ENCODE measurements at regions not wholly inside any gene's neighbourhood (a gene's known extent, or its start where the extent isn't known, plus 50 kb on each side); places are given as distances from the start of the nearest gene placed in this dataset.

DNA sequence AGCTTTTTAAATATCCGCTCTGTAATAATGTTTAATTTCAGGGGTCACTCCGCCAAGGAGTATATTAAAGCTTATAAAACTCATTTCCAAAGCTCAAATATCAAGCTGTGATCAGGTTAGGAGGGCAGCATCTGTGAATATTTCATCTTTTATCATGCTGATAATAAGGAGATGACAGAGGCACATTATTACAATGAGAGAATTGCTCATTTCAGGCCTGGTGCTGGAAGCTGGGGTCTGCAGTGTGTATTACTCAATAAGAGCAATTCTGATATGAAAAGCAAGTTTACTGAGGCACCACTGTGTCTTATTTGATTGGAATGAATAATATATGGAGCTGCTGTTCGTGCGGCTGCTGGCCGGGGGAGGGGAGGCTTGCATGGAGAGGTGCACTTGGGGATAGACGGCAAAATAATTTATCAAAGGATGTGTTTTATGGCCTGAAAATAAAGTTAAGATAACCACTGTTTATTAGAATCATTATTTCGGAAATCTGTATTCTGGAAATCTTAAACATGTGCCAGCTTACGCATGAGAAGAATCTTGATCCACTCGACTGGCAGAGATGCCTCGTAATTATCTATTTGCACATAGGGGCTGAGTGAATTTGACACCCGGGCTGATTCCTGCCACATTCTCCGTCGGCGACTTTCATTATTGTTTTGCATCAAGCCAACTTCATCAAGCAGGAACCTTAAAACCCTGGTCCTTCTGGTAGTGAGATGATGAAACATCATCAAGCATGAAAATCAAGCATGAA is 173.2 kb downstream of the RRAGC start:
- H3K9me3 Mint-ChIP-seq = no peaks in the 10 kb centered on the region
- Histone ChIP-seq H3K36me3 (ENCODE audit: insufficient read depth) (no peaks in the 10 kb centered on the region), H3F3A (replicated peaks; ENCODE audit: low read depth) (no peaks in the 10 kb centered on the region), H4K20me1 (replicated peaks; ENCODE audit: insufficient read depth) (0 out of 2 replicates have a peak, but pooled peaks cover 2% of the 10 kb centered on the region), H3K4me1 (ENCODE audit: insufficient read depth) (peaks cover 11% of the 10 kb centered on the region; the same call in 1 of the 2 replicates), H2AFZ (peak overlapping the region; percentile 44; the same call in 1 of the 2 replicates), H3K27ac (ENCODE audit: low read depth) (no peak overlapping the region), H3K9me2 (ENCODE audit: insufficient read depth) (no peaks in the 10 kb centered on the region), H3K79me2 (replicated peaks; ENCODE audit: insufficient read depth) (no peaks in the 10 kb centered on the region), H3K4me3 (no peak overlapping the region), H3K4me2 (no peak overlapping the region), H3K27me3 (ENCODE audit: insufficient read depth) (no peaks in the 10 kb centered on the region)
- H3K27ac Mint-ChIP-seq = no peak overlapping the region
- no peak for TF ChIP-seq ZNF114 (CRISPR knock-in tag; IDR thresholded peaks at IDR 0.05)
- TF ChIP-seq, protein P1, sequence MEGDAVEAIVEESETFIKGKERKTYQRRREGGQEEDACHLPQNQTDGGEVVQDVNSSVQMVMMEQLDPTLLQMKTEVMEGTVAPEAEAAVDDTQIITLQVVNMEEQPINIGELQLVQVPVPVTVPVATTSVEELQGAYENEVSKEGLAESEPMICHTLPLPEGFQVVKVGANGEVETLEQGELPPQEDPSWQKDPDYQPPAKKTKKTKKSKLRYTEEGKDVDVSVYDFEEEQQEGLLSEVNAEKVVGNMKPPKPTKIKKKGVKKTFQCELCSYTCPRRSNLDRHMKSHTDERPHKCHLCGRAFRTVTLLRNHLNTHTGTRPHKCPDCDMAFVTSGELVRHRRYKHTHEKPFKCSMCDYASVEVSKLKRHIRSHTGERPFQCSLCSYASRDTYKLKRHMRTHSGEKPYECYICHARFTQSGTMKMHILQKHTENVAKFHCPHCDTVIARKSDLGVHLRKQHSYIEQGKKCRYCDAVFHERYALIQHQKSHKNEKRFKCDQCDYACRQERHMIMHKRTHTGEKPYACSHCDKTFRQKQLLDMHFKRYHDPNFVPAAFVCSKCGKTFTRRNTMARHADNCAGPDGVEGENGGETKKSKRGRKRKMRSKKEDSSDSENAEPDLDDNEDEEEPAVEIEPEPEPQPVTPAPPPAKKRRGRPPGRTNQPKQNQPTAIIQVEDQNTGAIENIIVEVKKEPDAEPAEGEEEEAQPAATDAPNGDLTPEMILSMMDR (conservative IDR thresholded peaks at IDR 0.05; ENCODE audit: low read depth in 2 of 2) = no peak
- TF ChIP-seq, protein P2, sequence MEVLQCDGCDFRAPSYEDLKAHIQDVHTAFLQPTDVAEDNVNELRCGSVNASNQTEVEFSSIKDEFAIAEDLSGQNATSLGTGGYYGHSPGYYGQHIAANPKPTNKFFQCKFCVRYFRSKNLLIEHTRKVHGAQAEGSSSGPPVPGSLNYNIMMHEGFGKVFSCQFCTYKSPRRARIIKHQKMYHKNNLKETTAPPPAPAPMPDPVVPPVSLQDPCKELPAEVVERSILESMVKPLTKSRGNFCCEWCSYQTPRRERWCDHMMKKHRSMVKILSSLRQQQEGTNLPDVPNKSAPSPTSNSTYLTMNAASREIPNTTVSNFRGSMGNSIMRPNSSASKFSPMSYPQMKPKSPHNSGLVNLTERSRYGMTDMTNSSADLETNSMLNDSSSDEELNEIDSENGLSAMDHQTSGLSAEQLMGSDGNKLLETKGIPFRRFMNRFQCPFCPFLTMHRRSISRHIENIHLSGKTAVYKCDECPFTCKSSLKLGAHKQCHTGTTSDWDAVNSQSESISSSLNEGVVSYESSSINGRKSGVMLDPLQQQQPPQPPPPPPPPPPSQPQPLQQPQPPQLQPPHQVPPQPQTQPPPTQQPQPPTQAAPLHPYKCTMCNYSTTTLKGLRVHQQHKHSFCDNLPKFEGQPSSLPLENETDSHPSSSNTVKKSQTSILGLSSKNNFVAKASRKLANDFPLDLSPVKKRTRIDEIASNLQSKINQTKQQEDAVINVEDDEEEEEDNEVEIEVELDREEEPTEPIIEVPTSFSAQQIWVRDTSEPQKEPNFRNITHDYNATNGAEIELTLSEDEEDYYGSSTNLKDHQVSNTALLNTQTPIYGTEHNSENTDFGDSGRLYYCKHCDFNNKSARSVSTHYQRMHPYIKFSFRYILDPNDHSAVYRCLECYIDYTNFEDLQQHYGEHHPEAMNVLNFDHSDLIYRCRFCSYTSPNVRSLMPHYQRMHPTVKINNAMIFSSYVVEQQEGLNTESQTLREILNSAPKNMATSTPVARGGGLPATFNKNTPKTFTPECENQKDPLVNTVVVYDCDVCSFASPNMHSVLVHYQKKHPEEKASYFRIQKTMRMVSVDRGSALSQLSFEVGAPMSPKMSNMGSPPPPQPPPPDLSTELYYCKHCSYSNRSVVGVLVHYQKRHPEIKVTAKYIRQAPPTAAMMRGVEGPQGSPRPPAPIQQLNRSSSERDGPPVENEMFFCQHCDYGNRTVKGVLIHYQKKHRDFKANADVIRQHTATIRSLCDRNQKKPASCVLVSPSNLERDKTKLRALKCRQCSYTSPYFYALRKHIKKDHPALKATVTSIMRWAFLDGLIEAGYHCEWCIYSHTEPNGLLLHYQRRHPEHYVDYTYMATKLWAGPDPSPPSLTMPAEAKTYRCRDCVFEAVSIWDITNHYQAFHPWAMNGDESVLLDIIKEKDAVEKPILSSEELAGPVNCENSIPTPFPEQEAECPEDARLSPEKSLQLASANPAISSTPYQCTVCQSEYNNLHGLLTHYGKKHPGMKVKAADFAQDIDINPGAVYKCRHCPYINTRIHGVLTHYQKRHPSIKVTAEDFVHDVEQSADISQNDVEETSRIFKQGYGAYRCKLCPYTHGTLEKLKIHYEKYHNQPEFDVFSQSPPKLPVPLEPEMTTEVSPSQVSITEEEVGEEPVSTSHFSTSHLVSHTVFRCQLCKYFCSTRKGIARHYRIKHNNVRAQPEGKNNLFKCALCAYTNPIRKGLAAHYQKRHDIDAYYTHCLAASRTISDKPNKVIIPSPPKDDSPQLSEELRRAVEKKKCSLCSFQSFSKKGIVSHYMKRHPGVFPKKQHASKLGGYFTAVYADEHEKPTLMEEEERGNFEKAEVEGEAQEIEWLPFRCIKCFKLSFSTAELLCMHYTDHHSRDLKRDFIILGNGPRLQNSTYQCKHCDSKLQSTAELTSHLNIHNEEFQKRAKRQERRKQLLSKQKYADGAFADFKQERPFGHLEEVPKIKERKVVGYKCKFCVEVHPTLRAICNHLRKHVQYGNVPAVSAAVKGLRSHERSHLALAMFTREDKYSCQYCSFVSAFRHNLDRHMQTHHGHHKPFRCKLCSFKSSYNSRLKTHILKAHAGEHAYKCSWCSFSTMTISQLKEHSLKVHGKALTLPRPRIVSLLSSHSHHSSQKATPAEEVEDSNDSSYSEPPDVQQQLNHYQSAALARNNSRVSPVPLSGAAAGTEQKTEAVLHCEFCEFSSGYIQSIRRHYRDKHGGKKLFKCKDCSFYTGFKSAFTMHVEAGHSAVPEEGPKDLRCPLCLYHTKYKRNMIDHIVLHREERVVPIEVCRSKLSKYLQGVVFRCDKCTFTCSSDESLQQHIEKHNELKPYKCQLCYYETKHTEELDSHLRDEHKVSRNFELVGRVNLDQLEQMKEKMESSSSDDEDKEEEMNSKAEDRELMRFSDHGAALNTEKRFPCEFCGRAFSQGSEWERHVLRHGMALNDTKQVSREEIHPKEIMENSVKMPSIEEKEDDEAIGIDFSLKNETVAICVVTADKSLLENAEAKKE (CRISPR knock-in tag; IDR thresholded peaks at IDR 0.05) = no peak
- TF ChIP-seq CREB1 (CRISPR knock-in tag; IDR thresholded peaks at IDR 0.05; ENCODE audit: low read depth) = no peak
- TF ChIP-seq ZNF331 (CRISPR knock-in tag; IDR thresholded peaks at IDR 0.05; ENCODE audit: low read depth) = no peak
- no peak for TF ChIP-seq POLR2AphosphoS5 (IDR thresholded peaks at IDR 0.05; ENCODE audit: low read depth)
- no peak for TF ChIP-seq EZH2 (IDR thresholded peaks at IDR 0.05; ENCODE audit: low read depth, unreplicated experiment)
- no peak for TF ChIP-seq EZH2phosphoT487 (IDR thresholded peaks at IDR 0.05; ENCODE audit: unreplicated experiment)
- no peak for TF ChIP-seq STAT1 (IDR thresholded peaks at IDR 0.05; ENCODE audit: unreplicated experiment)
- TF ChIP-seq, protein P3, sequence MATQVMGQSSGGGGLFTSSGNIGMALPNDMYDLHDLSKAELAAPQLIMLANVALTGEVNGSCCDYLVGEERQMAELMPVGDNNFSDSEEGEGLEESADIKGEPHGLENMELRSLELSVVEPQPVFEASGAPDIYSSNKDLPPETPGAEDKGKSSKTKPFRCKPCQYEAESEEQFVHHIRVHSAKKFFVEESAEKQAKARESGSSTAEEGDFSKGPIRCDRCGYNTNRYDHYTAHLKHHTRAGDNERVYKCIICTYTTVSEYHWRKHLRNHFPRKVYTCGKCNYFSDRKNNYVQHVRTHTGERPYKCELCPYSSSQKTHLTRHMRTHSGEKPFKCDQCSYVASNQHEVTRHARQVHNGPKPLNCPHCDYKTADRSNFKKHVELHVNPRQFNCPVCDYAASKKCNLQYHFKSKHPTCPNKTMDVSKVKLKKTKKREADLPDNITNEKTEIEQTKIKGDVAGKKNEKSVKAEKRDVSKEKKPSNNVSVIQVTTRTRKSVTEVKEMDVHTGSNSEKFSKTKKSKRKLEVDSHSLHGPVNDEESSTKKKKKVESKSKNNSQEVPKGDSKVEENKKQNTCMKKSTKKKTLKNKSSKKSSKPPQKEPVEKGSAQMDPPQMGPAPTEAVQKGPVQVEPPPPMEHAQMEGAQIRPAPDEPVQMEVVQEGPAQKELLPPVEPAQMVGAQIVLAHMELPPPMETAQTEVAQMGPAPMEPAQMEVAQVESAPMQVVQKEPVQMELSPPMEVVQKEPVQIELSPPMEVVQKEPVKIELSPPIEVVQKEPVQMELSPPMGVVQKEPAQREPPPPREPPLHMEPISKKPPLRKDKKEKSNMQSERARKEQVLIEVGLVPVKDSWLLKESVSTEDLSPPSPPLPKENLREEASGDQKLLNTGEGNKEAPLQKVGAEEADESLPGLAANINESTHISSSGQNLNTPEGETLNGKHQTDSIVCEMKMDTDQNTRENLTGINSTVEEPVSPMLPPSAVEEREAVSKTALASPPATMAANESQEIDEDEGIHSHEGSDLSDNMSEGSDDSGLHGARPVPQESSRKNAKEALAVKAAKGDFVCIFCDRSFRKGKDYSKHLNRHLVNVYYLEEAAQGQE (IDR thresholded peaks at IDR 0.05; ENCODE audit: unreplicated experiment) = no peak
- no peak for TF ChIP-seq JUNB (IDR thresholded peaks at IDR 0.05; ENCODE audit: unreplicated experiment)
- no peak overlapping the region for H3K4me3 Mint-ChIP-seq
- H3K36me3 Mint-ChIP-seq (ENCODE audit: low read depth) = peaks cover 5% of the 10 kb centered on the region; the same call in 1 of the 3 replicates
- no peak for ATAC-seq
- H3K4me1 Mint-ChIP-seq = peaks cover 14% of the 10 kb centered on the region
- DNase-seq (ENCODE audit: low spot score) = no peak
- H3K27me3 Mint-ChIP-seq (ENCODE audit: insufficient read depth, low read depth, poor library complexity) = no peaks in the 10 kb centered on the region

Data from GM23338 (cell line).